GM19463 (cell line): ENCODE measurements at regions not wholly inside any gene's neighbourhood (a gene's known extent, or its start where the extent isn't known, plus 50 kb on each side); places are given as distances from the start of the nearest gene placed in this dataset.
"Not testable (repeated sequence)": the region's sequence is repeated elsewhere in the genome, so short reads cannot be mapped to it uniquely, and the experiment has no call there.

Source experiments
- ATAC-seq: cut with Tn5 transposase; IDR thresholded peaks from one replicate; pipeline ENCODE4 v1.9.1; 2021; ENCODE audit warnings: mild to moderate bottlenecking, moderate library complexity; ENCODE audit not compliant: unreplicated experiment

DNA sequence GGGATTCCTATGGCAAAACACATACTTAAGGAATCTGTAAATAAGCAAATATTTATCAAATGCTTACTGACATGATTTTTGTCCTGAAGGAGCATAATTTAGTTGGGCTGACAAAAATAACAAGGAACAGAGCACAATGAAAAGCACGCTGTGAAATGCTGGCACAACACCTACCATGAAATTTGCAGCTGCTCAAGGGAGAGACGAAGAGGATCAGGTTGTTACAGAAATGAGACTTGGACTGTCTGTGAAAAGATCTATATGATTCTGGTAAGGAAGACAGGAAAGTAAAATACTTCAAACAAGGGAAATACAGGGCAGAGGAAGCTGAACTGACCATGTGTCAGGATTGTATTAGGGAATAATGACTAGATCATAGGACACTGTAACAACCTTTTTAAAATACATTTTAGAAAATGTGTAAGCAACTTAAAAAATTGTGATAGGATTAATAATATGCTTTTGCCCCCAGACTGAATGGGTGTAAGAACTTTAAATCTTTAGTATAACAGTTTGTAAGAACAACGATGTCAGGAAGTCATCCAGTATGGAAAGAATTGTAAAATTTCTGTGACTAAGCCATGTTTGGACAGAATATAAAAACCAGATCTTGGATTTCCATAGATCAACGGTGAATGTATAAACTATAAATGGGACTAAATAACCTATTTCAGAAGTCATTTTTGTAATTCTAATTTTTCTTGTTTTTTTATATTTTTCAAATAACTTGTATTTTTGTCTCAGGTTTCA lies 1556.0 kb downstream of the EFNB2 start:
- ATAC-seq, result no peak

DNA sequence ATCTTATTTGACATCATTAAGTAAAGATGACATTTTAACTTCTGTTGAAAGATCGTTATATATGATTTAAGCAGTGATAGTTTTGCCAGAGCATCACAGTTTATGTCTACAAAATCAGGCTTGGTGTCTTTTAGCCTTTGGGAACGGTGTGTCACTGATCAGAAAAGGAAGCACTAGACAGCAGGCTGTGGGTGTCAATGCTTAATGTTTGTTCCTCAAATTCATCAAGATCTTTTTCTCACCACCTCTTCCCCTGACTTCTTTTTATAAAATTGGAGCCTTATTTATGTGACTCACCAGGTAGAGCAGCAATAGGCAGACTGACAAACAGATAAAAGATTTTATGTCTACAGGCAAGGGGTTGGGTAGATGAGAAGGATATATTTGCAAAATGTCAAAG lies 1558.5 kb downstream of the EFNB2 start:
- no peak for ATAC-seq

DNA sequence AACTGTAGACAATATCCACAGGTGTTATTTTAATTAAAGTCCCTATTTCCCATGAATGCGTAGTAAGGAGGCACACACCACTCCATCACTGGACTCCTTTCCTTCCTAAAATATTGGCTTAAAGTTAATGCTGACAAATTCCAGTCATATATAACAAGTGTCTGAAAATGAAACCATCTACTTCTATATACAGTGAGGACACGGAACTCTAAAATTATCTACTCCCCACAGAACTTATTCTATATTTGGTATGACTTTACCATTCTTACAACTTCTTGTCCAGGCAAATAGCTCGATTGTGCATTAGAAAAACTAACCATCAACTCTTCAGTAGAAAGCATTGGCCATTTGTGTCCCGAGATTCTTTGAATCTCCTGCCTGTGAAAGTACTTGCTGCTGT lies 1560.2 kb downstream of the EFNB2 start:
- peak; percentile 45 for ATAC-seq

GRCh38 chr13:104968876-104969275 lies 1566.6 kb downstream of the EFNB2 start:
- ATAC-seq, result no peak

GRCh38 chr13:104967836-104968630 lies 1567.4 kb downstream of the EFNB2 start:
- no peak for ATAC-seq

DNA sequence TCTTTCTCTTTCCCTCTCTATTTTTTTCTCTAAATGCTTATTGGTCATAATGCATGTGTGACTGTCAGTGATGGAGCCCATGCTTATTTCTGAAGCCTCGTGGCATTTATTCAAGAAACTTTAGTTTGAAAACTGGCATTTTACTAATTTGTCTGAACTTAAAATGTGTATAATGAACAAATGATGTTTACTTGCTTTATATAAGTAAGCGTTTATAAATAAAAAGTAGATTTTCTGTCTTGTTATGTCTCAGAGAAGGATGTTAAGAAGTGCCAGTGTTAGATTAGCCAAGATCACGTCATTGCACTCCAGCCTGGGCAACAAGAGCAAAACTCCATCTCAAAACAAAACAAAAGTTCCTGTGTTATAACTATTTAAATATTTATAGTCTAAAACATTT lies 1568.1 kb downstream of the EFNB2 start:
- ATAC-seq, result no peak

- ATAC-seq, result no peak
Measured at GRCh38 chr13:104962411-104962810, 1573.1 kb downstream of the EFNB2 start.

- ATAC-seq, result no peak
Measured at GRCh38 chr13:104961246-104961645, 1574.2 kb downstream of the EFNB2 start.

DNA sequence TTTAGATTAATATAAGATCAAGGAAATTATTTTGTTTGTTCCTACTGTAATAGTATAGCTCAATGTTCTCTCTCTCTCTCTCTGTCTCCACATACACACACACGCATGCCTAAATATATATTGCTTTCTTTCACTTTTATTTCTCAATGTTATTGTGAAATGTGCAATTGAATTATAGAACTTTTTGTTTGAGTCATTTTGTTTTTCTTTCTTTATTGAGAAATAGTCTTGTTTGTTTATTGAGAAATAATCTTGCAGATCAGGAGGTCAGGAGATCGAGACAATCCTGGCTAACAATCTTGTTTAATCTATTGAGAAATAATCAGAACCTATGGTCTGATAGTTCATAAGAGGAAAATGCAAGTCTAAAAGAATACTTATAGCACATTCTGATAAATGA lies 1581.3 kb downstream of the EFNB2 start:
- no peak for ATAC-seq

DNA sequence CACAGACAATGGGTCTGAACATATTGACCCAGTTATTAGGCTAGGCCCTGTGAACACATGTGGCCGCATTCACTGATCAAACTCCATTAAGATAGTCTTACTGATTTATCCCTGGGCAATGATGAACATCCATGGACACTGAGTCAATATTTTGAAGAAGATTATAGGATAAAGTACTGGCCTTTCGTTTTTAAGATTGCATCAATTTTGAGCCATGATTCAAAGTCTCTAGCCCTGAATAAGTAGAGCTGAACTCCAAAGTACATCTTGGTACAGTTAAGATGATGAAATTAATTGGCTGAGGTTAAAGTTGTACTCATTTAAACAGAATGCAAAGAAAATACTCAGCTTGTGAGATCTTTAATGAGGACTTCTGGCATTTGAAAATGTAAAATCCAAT lies 1581.9 kb downstream of the EFNB2 start:
- no peak for ATAC-seq

- ATAC-seq, result no peak
Measured at GRCh38 chr13:104949840-104950740, 1585.4 kb downstream of the EFNB2 start.

GRCh38 chr13:104944176-104944575 lies 1591.3 kb downstream of the EFNB2 start:
- no peak for ATAC-seq

- ATAC-seq, result no peak
Measured at GRCh38 chr13:104943331-104943730, 1592.1 kb downstream of the EFNB2 start.

DNA sequence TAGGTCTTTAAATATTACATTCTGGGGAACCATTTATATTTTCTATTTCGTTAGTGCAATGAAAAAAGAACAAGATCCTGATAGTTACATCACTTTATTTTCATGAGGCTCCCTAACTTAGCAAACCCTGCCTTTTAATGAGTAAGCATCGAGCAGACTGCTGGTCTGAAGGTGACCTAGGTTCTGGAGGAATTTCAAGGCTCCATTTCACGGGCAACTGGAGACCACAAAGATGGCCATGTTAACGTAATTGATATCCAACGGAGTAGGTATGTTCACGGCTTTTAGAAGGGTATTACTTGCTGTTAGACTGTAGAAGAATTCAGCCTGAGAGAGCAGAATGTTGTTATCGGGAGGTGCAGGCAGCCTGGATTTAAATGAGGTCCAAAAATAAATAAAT lies 1597.6 kb downstream of the EFNB2 start:
- no peak for ATAC-seq

- ATAC-seq, result no peak
Measured at GRCh38 chr13:104936304-104936703, 1599.2 kb downstream of the EFNB2 start.

DNA sequence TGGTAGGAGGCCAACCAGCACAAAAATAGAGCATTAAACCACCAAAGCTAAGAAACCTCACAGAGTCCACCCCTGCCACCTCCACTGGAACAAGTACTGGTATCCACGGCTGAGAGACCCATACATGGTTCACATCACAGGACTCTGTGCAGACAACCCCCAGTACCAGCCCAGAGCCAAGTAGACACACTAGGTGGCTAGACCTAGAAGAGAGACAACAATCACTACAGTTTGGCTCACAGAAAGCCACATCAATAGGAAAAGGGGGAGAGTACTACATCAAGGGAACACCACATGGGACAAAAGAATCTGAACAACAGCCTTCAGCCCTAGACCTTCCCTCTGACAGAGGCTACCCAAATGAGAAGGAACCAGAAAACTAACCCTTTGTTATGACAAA lies 1614.9 kb downstream of the EFNB2 start:
- not testable (repeated sequence) for ATAC-seq

DNA sequence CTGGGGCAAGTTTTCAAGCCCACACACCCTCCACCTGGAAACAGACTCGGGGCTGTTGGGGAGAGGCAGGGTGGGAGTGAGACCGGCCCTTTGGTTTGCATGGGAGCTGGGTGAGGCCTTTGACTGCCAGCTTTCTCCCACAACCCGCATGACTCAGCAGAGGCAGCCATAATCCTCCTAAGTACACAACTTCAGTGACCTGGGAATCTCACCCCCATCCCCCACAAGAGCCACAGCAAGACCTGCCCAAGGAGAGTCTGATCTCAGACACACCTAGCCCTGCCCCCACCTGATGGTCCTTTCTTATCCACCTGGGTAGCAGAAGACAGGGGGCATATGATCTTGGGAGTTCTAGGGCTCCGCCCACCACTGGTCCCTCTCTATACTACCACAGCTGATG lies 1615.4 kb downstream of the EFNB2 start:
- no peak for ATAC-seq

- ATAC-seq, result no peak
Measured at GRCh38 chr13:104900191-104900817, 1635.2 kb downstream of the EFNB2 start.

DNA sequence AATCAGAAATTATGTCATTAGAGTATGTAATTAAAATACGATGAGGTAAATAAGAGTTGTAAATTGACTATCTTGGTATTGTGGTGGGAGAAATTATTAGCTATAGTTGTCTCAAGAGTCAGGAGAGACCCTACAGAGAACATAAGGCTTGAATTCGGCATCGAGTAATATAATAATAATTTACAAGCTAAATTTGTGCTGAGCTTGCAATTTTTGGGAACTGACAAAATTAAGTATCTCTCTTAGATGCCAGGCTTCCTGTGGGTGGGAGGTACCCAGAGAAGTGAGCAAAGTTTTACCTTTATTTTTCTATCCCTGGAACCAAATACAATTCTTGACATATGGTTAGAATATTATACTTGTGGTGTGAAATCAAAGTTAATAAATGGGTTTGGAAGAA lies 1637.0 kb downstream of the EFNB2 start:
- ATAC-seq, result no peak

GRCh38 chr13:104895521-104895920 lies 1639.9 kb downstream of the EFNB2 start:
- no peak for ATAC-seq
